ENCODE measurements at regions not wholly inside any gene's neighbourhood (a gene's known extent, or its start where the extent isn't known, plus 50 kb on each side); places are given as distances from the start of the nearest gene placed in this dataset.

DNA sequence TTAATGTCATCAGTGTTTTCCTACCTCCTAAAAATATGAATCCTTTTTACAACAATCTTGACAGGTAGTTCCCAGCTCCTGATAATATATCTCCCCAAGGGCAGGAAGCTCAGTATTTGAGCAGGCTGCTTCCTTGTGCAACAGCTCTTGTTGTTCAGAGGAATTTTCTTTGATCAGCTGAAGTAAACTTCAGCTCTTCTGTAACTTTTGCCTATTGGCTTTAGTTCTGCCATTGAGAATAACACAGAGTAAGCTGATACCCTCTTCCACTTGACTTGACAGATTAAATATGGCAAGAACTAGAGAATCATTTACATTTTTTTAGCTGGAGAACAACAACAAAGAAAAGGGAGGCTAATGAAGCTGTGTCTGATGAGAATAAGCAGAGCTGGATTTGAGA is 75.2 kb downstream of the LUZP4 start:
- TF ChIP-seq, protein P1, sequence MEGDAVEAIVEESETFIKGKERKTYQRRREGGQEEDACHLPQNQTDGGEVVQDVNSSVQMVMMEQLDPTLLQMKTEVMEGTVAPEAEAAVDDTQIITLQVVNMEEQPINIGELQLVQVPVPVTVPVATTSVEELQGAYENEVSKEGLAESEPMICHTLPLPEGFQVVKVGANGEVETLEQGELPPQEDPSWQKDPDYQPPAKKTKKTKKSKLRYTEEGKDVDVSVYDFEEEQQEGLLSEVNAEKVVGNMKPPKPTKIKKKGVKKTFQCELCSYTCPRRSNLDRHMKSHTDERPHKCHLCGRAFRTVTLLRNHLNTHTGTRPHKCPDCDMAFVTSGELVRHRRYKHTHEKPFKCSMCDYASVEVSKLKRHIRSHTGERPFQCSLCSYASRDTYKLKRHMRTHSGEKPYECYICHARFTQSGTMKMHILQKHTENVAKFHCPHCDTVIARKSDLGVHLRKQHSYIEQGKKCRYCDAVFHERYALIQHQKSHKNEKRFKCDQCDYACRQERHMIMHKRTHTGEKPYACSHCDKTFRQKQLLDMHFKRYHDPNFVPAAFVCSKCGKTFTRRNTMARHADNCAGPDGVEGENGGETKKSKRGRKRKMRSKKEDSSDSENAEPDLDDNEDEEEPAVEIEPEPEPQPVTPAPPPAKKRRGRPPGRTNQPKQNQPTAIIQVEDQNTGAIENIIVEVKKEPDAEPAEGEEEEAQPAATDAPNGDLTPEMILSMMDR (IDR thresholded peaks at IDR 0.05): no peak
- TF ChIP-seq, protein P2, sequence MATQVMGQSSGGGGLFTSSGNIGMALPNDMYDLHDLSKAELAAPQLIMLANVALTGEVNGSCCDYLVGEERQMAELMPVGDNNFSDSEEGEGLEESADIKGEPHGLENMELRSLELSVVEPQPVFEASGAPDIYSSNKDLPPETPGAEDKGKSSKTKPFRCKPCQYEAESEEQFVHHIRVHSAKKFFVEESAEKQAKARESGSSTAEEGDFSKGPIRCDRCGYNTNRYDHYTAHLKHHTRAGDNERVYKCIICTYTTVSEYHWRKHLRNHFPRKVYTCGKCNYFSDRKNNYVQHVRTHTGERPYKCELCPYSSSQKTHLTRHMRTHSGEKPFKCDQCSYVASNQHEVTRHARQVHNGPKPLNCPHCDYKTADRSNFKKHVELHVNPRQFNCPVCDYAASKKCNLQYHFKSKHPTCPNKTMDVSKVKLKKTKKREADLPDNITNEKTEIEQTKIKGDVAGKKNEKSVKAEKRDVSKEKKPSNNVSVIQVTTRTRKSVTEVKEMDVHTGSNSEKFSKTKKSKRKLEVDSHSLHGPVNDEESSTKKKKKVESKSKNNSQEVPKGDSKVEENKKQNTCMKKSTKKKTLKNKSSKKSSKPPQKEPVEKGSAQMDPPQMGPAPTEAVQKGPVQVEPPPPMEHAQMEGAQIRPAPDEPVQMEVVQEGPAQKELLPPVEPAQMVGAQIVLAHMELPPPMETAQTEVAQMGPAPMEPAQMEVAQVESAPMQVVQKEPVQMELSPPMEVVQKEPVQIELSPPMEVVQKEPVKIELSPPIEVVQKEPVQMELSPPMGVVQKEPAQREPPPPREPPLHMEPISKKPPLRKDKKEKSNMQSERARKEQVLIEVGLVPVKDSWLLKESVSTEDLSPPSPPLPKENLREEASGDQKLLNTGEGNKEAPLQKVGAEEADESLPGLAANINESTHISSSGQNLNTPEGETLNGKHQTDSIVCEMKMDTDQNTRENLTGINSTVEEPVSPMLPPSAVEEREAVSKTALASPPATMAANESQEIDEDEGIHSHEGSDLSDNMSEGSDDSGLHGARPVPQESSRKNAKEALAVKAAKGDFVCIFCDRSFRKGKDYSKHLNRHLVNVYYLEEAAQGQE (IDR thresholded peaks at IDR 0.05; ENCODE audit: insufficient read depth in 1 of 2, low read depth in 2 of 2, low read length in 1 of 2): no peak
- TF ChIP-seq POLR2AphosphoS5 (IDR thresholded peaks at IDR 0.05; ENCODE audit: low read depth, low read length): no peak
- TF ChIP-seq SIN3A (IDR thresholded peaks at IDR 0.05; ENCODE audit: borderline replicate concordance, insufficient read depth, low read depth, low read length): no peak
- no peak for TF ChIP-seq TCF7L2 (IDR thresholded peaks at IDR 0.05; ENCODE audit: low read depth, low read length)
